Kidney epithelial cell (primary cell): ENCODE measurements at regions not wholly inside any gene's neighbourhood (a gene's known extent, or its start where the extent isn't known, plus 50 kb on each side); places are given as distances from the start of the nearest gene placed in this dataset.
"Not testable (repeated sequence)": the region's sequence is repeated elsewhere in the genome, so short reads cannot be mapped to it uniquely, and the experiment has no call there.

Experiments
- DNase-seq: peaks from one replicate; pipeline ENCODE4 v3.0.0-alpha.2; 2010; ENCODE audit warnings: low read depth
- H3K27me3 ChIP-seq: 2 replicates; pipeline ENCODE4 v1.6.0; 2011; ENCODE audit warnings: low read length; ENCODE audit not compliant: control insufficient read depth, insufficient read depth
- H3K36me3 ChIP-seq: 2 replicates; pipeline ENCODE4 v1.5.1; 2011; ENCODE audit warnings: low read length; ENCODE audit not compliant: control insufficient read depth, insufficient read depth
- H3K4me3 ChIP-seq: 2 replicates; pipeline ENCODE4 v1.5.1; 2011; ENCODE audit warnings: low read depth, mild to moderate bottlenecking, control low read depth, low read length
- CTCF ChIP-seq: IDR thresholded peaks from 2 replicates; pipeline ENCODE4 v1.5.1; 2011; ENCODE audit warnings: mild to moderate bottlenecking, moderate library complexity, low read length, control low read depth, inconsistent platforms; ENCODE audit not compliant: insufficient read depth, poor library complexity, severe bottlenecking

DNA sequence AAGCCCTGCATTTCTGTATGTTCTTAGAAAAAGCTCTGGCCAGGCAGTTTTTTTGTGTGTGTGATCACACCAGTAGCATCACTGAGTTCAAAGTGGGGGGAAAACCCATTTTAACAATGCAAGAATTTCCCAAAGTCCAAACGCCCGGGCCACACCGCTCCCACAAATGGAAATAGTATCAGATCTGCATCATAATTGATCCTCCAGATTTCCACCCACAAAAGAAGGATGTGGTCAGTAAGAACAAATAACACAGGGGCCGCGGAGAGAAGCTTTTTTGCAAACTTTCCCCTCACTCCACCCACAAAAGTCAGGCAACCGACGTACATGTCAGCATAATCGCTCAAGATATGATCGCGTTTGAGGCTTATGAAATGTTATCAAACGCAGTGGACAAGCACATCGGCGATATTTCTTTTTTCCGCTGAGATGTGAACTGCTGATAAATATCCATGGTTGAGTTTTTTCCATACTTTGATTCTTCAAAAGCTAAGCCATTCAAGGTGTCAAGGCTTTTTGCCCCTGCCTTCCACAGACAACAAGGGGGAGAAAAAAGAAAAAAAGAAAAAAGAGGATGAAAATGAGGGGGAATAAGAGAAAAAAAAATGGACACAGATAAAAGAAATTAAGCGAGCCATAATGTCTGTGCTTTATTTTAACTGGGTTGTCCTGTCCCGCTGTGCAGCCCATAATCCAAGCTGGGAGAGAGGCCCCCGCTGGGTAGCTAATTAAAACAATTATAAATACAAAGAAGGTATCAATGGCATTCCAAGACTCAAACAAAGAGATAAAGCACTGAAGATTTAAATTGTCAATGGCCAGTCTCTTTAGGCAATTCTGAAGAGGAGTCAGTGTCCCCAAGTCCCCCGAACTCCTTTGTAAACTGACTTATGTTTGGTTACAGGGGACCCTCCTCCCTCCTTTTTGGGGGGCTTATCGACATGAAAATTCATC is 143.5 kb downstream of the ZFP64 start:
- DNase-seq = peak; percentile 28
- TF ChIP-seq CTCF = no peak
- Histone ChIP-seq H3K27me3 (no peaks in the 10 kb centered on the region), H3K36me3 (no peaks in the 10 kb centered on the region), H3K4me3 (no peak overlapping the region)

DNA sequence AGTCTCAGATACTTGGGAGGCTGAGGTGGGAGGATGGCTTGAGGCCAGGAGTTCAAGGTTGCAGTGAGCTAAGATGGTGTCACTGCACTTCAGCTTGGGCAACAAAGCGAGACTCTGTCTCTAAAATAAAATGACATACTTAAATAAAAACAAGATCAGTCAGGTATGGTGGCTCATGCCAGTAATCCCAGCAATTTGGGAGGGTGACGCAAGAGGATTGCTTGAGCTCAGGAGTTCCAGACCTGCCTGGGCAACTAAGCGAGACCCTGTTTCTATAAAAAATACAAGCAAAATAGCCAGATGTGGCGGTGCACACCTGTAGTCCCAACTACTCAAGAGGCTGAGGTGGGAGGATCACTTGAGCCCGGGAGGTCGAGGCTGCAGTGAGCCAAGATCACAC is 149.6 kb downstream of the ZFP64 start:
- no peak overlapping the region for H3K4me3 ChIP-seq
- no peak for TF ChIP-seq CTCF
- H3K36me3 ChIP-seq = no peaks in the 10 kb centered on the region
- no peaks in the 10 kb centered on the region for H3K27me3 ChIP-seq
- no peak for DNase-seq

GRCh38 chr20:52039790-52040189 is 151.8 kb downstream of the ZFP64 start:
- Histone ChIP-seq H3K27me3 (no peaks in the 10 kb centered on the region), H3K36me3 (no peaks in the 10 kb centered on the region), H3K4me3 (no peak overlapping the region)
- DNase-seq = no peak
- no peak for TF ChIP-seq CTCF

- not testable (repeated sequence) for DNase-seq, H3K4me3 ChIP-seq, H3K27me3 ChIP-seq, H3K36me3 ChIP-seq
Observed at GRCh38 chr20:52038632-52039031, 152.9 kb downstream of the ZFP64 start.

- Histone ChIP-seq H3K4me3 (no peak overlapping the region), H3K36me3 (no peaks in the 10 kb centered on the region), H3K27me3 (no peaks in the 10 kb centered on the region)
- no peak for DNase-seq
- TF ChIP-seq CTCF = no peak
Observed at GRCh38 chr20:52037370-52037769, 154.2 kb downstream of the ZFP64 start.

DNA sequence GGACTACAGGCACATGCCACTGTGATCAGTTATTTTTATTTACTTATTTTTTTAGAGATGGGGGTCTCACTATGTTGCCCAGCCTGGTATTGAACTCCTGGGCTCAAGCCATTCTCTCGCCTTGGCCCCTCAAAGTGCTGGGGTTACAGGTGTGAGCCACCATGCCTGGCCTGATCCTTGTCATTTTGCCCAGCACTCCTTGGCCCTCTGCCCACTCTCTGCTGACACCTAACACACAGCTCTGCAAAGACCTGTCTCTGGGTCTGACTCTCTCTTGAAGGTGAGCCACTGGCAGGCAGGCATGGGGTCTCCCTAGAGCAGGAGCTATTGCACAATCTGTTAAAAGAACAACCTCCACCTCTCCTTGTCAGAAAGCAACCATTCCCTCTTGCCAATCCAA is 155.6 kb downstream of the ZFP64 start:
- no peak for TF ChIP-seq CTCF
- no peak for DNase-seq
- no peaks in the 10 kb centered on the region for H3K27me3 ChIP-seq
- H3K4me3 ChIP-seq = no peak overlapping the region
- no peaks in the 10 kb centered on the region for H3K36me3 ChIP-seq
